Suppressor macrophage treated with lipopolysaccharide for 4 hours (primary cell): ENCODE measurements at regions not wholly inside any gene's neighbourhood (a gene's known extent, or its start where the extent isn't known, plus 50 kb on each side); places are given as distances from the start of the nearest gene placed in this dataset.

ENCODE experiments used
- DNase-seq: peaks from one replicate; pipeline ENCODE4 v3.0.0-alpha.2; 2020

- DNase-seq: no peak
These were observed 303.8 kb upstream of the LRRC7 start for GRCh38 chr1:69263921-69264391.

- no peak for DNase-seq
These were observed 298.2 kb upstream of the LRRC7 start for GRCh38 chr1:69269491-69269890.

- no peak for DNase-seq
These were observed 296.1 kb upstream of the LRRC7 start for GRCh38 chr1:69271587-69272125.

GRCh38 chr1:69272684-69273083 is 295.0 kb upstream of the LRRC7 start:
- no peak for DNase-seq

- DNase-seq: no peak
These were observed 288.8 kb upstream of the LRRC7 start for GRCh38 chr1:69278923-69279322.

- DNase-seq: no peak
These were observed 284.2 kb upstream of the LRRC7 start for GRCh38 chr1:69283516-69283915.

- no peak for DNase-seq
These were observed 283.2 kb upstream of the LRRC7 start for GRCh38 chr1:69284508-69284907.

GRCh38 chr1:69288416-69288815 is 279.3 kb upstream of the LRRC7 start:
- no peak for DNase-seq

GRCh38 chr1:69290291-69290690 is 277.4 kb upstream of the LRRC7 start:
- no peak for DNase-seq

GRCh38 chr1:69291541-69291940 is 276.2 kb upstream of the LRRC7 start:
- DNase-seq: no peak

GRCh38 chr1:69292833-69293232 is 274.9 kb upstream of the LRRC7 start:
- DNase-seq: no peak

- no peak for DNase-seq
These were observed 273.6 kb upstream of the LRRC7 start for GRCh38 chr1:69294171-69294570.

GRCh38 chr1:69295265-69295664 is 272.5 kb upstream of the LRRC7 start:
- DNase-seq: no peak

- no peak for DNase-seq
These were observed 262.1 kb upstream of the LRRC7 start for GRCh38 chr1:69305621-69306020.

GRCh38 chr1:69312055-69312732 is 255.5 kb upstream of the LRRC7 start:
- no peak for DNase-seq

- no peak for DNase-seq
These were observed 254.6 kb upstream of the LRRC7 start for GRCh38 chr1:69313118-69313517.

- DNase-seq: no peak
These were observed 252.3 kb upstream of the LRRC7 start for GRCh38 chr1:69315416-69315815.

- DNase-seq: no peak
These were observed 251.9 kb upstream of the LRRC7 start for GRCh38 chr1:69315823-69316222.

- no peak for DNase-seq
These were observed 248.4 kb upstream of the LRRC7 start for GRCh38 chr1:69319287-69319686.

- no peak for DNase-seq
These were observed 246.9 kb upstream of the LRRC7 start for GRCh38 chr1:69320757-69321211.

- no peak for DNase-seq
These were observed 246.4 kb upstream of the LRRC7 start for GRCh38 chr1:69321311-69321710.

GRCh38 chr1:69328186-69328585 is 239.5 kb upstream of the LRRC7 start:
- no peak for DNase-seq

GRCh38 chr1:69363236-69363635 is 204.5 kb upstream of the LRRC7 start:
- no peak for DNase-seq

- DNase-seq: no peak
These were observed 194.2 kb upstream of the LRRC7 start for GRCh38 chr1:69373520-69373919.

- no peak for DNase-seq
These were observed 191.3 kb upstream of the LRRC7 start for GRCh38 chr1:69376408-69376807.
